Fibroblast of upper back skin (primary cell): ENCODE measurements at regions not wholly inside any gene's neighbourhood (a gene's known extent, or its start where the extent isn't known, plus 50 kb on each side); places are given as distances from the start of the nearest gene placed in this dataset.
A peak's percentile ranks its signal among the peaks of the same experiment; 100 is the strongest.
"Not testable (repeated sequence)": the region's sequence is repeated elsewhere in the genome, so short reads cannot be mapped to it uniquely, and the experiment has no call there.

Experiments
- DNase-seq: peaks from one replicate; pipeline ENCODE4 v3.0.0-alpha.2; 2013

GRCh38 chr21:16124378-16125138 lies 394.8 kb downstream of the USP25 start:
- peak; percentile 96 for DNase-seq

- DNase-seq, result peak; percentile 70
Observed at GRCh38 chr21:16125274-16125673, 395.5 kb downstream of the USP25 start.

GRCh38 chr21:16132453-16132852 lies 402.7 kb downstream of the USP25 start:
- not testable (repeated sequence) for DNase-seq

GRCh38 chr21:16133248-16133647 lies 403.5 kb downstream of the USP25 start:
- no peak for DNase-seq

- DNase-seq, result no peak
Observed at GRCh38 chr21:16134134-16134533, 404.4 kb downstream of the USP25 start.

GRCh38 chr21:16137106-16137505 lies 407.3 kb downstream of the USP25 start:
- DNase-seq, result no peak

- no peak for DNase-seq
Observed at GRCh38 chr21:16145052-16145451, 415.3 kb downstream of the USP25 start.

- DNase-seq, result no peak
Observed at GRCh38 chr21:16145479-16145878, 415.7 kb downstream of the USP25 start.

GRCh38 chr21:16154321-16154720 lies 424.5 kb downstream of the USP25 start:
- no peak for DNase-seq

GRCh38 chr21:16154951-16155635 lies 425.3 kb downstream of the USP25 start:
- DNase-seq, result no peak

GRCh38 chr21:16156841-16157489 lies 427.2 kb downstream of the USP25 start:
- DNase-seq, result no peak

GRCh38 chr21:16159213-16159970 lies 429.6 kb downstream of the USP25 start:
- peak; percentile 36 for DNase-seq

GRCh38 chr21:16159971-16160350 lies 430.2 kb downstream of the USP25 start:
- no peak for DNase-seq

- no peak for DNase-seq
Observed at GRCh38 chr21:16162953-16163352, 433.2 kb downstream of the USP25 start.

GRCh38 chr21:16169102-16169511 lies 439.3 kb downstream of the USP25 start:
- peak; percentile 34 for DNase-seq

- no peak for DNase-seq
Observed at GRCh38 chr21:16169779-16170178, 440.0 kb downstream of the USP25 start.

- DNase-seq, result no peak
Observed at GRCh38 chr21:16176570-16176969, 446.8 kb downstream of the USP25 start.

- DNase-seq, result no peak
Observed at GRCh38 chr21:16177532-16177931, 447.8 kb downstream of the USP25 start.

- no peak for DNase-seq
Observed at GRCh38 chr21:16179773-16180172, 450.0 kb downstream of the USP25 start.

GRCh38 chr21:16180614-16181013 lies 450.8 kb downstream of the USP25 start:
- no peak for DNase-seq

GRCh38 chr21:16181018-16181417 lies 451.2 kb downstream of the USP25 start:
- DNase-seq, result no peak

GRCh38 chr21:16185766-16186165 lies 456.0 kb downstream of the USP25 start:
- no peak for DNase-seq

GRCh38 chr21:16186742-16187141 lies 457.0 kb downstream of the USP25 start:
- DNase-seq, result no peak
